COLO668 (cell line): ENCODE measurements at regions not wholly inside any gene's neighbourhood (a gene's known extent, or its start where the extent isn't known, plus 50 kb on each side); places are given as distances from the start of the nearest gene placed in this dataset.

Experiments used
- DNase-seq: peaks from one replicate; lab custom pipeline; 2025; ENCODE audit not compliant: unreplicated experiment; lab: John Stamatoyannopoulos, UW

DNA sequence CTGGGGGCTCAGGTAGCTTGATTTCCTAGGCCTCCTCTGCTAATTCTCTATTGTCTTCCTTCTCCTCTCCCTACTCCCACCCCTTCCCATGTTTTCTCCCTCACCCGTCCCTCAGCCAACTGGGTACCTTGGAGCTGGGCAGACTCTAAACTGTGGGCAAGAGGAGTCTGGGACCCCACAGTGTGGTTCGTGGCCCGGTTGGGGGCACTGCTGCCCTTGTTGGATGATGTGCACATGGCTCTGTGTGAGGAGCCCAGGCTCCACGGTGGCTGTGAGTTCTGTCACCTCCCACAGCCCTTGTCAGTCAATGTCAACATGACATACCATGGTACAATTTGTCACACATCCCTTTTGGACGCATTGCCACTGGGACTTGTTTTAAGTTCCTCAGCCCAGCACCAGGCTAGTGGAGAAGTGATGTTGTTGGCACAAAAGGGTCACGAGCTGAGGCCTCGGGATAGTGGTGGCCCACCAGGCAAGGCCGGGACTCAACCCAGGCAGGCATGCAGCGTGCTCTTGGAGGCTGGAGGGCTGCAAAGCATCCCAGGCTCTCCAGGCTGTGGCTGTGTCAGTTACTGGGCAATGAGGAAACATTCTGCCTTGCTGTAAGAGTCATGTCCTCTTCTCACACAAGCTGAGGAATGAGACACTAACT lies 142.3 kb downstream of the TLE3 start:
- no peak for DNase-seq

DNA sequence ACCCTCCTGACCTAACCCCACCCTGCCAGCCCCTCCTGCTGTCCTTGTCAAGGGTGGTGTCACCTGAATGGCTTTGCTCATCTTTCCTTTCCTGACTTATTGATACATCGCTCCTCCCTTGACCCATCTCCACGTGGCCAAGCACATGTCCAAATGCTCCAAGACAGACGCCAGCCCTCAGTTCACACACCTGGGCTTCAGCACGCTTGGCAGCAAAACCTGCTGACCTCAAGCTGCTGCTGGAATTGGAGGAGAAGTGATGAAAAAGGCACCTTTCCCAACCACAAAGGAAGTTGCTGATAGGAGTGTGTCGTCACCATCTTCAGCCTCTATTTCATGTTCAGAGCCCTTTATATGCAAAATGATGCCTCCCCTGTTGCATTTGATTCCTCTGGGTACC lies 141.3 kb downstream of the TLE3 start:
- no peak for DNase-seq

DNA sequence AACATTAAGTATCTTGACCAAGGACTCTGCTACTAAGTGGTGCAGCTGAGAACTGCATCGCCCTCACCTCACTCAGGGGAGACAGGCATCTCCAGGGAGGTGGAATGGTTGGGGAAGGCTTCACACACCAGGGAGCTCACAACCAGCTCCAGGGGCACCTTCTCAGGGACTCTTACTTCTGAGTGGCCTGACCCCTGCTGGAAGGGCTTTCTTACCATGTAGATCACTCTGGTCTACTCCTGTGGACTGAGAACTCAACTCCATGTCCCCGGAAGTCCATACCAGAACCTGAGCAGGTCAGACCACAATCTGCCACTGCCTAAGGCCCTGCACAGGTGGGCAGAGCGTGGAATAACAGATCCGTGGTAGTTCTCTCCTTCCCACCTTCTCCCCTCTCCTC lies 140.5 kb downstream of the TLE3 start:
- no peak for DNase-seq

DNA sequence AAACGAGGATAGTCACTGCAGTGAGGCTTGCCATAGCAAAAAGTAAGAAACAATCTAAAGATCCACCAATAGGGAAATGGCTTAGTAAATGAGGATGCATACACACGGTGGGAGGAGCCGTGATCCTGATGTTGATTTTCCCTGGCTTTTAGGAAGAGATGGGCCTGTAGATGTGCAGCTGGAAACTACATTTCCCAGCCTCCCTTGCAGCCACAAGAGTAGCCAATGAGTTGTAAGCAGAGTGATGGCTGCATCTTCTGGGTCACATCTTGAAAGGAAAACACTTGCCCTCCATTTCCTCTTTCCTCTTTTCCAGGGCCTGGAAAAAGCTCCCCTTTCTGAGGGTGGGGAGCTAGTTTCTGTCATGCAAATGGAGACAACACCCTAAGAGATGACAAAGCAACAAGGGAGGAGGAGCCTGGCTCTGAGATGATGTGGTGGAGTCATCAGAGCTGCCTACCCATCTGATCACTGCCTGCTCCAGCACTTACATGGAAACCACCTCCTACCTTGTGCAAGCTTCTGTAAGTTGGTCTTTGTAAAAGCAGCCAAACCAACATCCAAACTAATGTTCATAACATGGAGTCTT lies 139.1 kb downstream of the TLE3 start:
- no peak for DNase-seq

DNA sequence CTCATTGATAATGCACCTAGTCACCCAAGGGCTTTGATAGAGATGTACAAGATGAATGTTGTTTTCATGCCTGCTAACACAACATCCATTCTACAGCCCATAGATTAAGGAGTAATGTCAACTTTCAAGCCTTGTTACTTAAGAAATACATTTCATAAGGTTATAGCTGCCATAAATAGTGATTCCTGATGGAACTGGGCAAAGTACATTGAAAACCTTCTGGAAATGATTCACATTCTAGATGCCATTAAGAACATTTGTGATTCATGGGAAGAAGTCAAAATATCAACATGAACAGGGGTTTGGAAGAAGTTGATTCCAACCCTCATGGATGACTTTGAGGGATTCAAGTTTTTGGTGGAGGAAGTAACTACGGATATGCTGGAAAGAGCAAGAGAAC lies 135.2 kb downstream of the TLE3 start:
- DNase-seq, result no peak

DNA sequence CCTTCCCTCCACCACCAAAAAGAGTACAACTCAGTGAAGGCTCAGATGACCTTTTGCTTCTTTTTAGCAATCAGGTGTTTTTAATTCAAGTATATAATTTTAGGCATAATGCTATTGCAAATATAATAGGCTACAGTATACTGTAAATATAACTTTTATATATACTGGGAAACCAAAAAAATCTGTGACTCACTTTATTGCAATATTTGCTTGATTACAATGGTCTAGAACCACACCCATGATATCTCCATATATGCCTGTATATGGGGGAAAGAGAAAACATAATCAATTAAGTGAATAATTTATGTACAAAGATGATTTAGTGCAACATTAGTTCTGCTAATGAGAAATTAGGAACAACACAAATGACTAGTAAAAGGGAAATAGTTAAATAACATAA lies 134.3 kb downstream of the TLE3 start:
- no peak for DNase-seq

DNA sequence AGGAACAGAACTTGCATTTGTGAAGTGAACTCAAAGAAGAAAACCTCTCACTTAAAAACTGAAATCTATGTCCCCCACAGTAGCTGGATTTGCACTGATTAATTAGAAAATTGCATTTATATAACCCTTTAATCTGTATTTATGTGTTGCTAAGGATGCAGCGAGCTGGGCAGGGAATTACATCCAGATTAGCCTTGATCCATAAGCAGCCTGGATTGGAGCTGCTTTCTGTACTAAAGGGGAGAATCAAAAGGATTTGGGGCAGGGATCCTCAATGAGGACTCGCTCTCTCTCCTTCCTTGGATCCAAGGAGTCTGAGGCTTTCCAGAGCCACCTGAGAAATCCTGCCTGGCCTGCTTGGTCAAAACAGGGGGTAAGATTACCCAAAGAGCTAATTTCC lies 125.9 kb downstream of the TLE3 start:
- DNase-seq, result no peak

DNA sequence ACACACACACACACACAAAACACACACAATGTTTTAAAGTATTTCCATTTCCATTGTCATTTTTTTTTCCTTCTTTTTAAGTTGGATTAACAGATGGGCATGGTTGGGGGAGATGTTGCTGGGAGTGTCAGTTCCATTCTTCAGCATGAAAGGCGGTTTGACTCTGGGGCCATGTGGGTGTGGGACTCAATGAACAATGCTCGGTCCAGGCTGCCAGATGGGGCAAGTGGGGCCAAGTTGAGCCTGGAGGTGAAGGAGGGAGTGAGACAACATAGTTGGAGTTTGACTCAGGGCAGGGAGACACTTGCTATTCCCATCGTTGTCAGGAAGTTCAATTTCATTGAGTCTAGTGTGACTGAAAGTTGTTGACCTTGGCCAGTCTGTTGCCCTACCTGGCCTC lies 125.3 kb downstream of the TLE3 start:
- DNase-seq, result no peak

DNA sequence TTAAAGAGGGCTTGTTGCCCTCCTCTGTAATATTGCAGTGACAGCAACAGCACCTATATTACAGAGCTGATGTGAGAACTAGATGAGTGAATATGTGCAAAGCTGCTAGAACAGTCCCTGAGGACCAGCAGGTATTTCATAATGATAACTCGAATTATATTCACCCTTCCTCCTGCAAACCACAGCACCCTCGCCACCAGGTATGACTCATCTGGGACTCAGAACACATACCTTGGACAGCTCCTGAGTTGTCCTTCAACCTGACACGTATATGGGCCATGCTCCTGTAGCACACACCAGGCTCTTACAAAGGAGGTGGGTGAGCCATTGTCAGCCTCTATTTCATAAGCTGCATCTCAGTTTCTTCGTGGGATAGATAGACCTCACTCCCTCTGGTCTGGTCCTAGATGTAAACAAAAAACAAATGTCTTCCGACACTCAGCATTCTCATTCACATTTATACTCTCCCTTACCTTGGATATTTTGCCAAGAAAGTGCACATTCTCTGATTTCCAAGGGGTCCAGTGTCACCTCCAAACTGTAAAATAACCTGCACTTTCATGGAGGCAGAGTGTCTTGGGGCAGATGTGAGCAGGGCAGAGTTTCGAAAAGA lies 124.5 kb downstream of the TLE3 start:
- peak; percentile 11 for DNase-seq

DNA sequence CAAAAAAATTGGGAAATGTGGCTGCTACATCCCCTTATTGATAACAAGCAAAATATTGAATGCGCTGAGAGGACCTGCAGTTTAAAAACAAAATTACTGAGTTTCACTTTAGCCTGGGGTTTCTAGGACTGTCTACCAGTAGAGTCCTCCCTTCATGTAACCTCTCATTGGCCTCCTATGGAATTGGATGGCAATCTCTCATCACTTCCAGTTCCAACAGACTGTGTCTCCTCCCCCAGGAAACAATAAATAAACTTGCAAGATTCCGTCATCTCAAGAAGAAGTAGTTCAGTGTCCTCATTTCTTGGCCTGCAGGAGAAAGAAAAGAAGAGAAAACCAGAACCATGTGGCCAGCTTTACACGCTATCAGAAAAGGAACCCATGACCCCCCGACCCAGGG lies 123.8 kb downstream of the TLE3 start:
- no peak for DNase-seq

DNA sequence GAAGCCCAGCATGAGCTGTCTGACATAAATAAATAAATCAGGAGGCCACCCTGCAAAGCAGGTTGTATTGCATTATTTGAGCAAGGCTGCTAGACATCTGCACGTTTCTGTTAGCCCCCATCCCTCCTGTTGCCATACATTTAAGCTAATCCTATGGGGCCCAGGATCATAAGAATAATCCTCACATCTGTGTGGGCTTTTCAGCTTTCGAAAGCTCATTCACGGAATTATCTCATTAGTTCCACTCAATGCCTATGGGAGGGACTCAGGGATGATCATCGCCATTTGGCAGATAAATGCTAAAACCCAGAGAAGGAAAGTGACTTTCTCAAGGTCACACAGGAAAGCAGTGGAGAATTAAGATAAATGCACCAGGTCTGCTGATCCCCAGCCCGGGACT lies 123.4 kb downstream of the TLE3 start:
- no peak for DNase-seq

DNA sequence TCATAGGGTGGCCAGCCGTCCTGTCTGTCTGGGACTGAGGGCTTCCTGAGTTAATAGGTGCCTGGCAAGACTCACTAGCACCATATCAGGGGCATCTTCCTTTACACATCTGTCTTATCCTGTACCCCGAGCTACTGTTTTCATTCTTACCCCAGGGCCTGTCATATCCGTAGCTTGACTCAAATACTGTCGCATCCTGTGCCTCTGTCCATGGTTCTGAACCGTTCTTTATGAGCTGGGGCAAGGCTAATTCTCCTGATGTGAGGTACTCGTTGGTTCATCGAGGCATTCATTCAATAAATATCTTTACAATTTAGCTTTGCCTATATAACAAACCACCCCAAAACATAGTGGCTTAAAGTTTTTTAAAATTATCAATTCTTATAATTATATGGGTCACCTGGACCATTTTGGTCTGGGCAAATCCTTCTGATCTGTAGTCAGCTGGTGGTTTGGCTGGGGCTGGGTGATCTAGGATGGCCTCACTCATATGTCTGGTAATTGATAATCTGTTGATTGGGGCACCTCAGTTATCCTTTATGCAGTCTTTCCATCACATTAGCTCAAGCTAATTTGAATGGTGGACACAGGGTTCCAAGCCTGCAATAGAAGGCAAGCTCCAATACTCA lies 121.2 kb downstream of the TLE3 start:
- DNase-seq, result no peak

DNA sequence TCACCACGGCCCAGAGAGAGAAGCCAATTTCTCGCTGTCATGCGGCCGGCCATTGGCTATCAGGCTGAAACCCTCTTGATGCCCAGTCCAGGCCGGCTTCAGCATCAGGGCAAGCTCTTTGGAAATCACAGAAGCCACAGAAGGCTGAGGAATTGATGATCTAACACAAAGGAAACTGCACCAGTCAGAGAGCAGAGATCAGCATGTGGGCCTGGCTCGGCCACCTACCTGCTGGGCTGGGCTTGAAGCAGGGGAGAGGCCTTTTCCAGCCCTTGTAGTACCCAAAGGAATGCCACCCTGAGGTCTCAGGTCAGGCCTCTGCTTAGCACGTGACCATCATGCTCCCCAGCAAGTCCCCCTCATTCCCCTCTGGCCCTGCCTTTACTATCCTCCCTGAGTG lies 119.1 kb downstream of the TLE3 start:
- DNase-seq, result no peak

DNA sequence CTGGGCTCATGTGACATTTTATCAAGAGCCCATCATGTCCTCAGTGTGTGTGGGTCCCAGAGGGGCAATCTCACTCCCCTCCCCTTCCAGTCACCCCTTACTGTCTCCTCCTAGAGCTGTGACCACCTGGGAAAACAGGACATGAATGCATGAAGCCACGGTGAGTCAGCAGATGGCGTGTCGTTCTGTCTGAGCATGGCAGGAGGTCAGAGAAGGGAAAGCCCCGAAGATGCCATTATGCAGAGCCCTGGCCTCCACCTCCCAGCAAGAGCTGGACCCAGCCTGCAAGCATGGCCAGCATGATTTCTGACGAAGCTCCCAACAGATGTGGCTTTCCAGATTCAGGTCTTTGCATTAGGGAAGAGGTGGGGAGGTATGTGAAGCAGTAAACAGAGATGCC lies 118.5 kb downstream of the TLE3 start:
- DNase-seq, result peak; percentile 32

DNA sequence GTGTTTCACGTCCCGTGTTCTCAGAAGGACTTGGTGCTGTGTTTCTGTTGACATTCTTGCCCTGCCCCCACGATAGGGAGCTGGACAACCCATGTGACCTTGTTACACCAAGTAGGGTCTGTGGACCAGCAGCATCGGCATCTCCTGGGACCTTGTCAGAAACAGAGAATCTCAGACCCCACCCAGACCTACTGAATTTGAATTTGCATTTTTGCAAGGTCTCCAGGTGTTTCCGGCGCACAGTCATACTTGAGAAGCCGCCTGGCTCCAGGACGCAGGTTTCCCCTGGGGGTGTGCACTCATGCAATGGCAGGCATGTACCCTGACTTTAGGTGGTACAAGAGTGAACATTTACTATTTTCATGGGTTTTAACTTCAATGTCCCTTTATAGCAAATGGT lies 117.9 kb downstream of the TLE3 start:
- no peak for DNase-seq

DNA sequence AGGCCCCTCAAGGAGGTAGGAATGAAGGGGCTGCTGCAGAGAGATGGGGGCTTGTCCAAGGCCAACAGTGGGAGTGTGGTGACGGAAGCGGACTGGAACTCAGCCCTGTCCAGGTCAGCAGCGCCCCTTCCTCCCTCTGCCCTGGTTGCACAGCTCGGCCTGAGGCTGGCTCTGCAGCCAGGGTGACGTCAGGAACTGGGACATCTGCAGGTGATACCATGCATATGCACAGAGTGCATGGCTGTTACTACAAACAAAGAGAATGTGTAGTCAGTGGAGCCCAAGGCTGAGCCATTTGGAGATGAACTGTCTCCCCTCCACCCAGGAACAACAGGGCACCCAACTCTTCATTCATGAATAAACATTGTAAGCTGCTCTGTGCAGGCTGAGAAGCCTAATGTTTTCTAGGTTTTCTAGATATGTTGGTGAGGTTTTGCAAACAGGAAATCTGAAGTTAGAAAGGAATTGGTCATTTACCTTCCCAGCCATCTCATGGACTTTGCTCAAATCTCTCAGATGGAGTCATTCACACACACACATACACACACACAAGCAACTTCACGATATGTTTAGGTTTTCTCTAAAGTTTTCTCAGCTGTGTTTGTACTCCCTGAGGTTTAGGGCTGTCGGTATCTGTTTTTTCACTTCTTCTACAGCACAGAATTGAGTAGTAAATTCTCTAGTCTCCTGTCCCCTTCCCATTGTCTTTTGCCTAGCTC lies 117.2 kb downstream of the TLE3 start:
- no peak for DNase-seq

DNA sequence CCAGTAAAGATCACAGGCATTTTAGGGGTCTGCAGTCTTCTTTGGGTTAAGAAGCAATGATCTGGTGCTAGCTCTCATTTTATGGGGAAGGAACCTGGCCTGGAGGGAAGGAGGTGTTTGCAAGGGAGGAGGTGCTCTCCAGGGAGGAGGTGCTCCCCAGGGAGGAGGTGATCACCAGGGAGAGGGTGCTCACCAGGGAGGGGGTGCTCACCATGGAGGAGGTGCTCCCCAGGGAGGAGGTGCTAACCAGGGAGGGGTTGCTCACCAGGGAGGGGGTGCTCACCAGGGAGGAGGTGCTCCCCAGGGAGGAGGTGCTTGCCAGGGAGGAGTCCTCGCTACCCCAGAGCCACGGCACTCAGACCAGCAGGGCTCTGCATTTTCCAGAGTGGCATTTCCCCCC lies 115.7 kb downstream of the TLE3 start:
- DNase-seq, result no peak

DNA sequence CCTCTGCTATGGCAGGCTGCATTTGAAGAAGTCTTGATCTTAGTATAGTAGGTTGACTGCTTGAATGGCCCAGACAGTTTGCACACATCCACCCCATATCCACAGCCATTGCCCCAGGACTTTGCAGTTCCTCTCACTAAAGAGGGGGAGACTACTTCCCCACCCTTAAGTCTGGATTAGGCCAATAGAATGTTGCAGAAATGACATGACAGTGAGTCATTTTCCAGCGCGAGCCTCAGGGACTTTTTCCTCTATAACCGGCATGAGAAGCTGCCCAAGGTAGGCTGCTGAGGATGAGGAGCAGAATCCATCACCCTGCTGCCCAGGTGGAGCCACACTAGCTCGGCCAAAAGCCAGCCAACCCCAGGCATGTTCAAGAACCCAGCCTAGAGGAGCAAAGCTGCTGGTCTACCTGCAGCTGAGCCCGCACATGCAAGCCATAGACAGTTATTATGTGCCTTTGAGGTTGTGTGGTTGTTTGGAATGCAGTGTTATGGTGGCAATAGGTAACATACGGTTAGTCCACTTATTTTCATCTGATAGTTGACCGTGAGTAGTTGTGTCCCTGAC lies 113.9 kb downstream of the TLE3 start:
- no peak for DNase-seq

DNA sequence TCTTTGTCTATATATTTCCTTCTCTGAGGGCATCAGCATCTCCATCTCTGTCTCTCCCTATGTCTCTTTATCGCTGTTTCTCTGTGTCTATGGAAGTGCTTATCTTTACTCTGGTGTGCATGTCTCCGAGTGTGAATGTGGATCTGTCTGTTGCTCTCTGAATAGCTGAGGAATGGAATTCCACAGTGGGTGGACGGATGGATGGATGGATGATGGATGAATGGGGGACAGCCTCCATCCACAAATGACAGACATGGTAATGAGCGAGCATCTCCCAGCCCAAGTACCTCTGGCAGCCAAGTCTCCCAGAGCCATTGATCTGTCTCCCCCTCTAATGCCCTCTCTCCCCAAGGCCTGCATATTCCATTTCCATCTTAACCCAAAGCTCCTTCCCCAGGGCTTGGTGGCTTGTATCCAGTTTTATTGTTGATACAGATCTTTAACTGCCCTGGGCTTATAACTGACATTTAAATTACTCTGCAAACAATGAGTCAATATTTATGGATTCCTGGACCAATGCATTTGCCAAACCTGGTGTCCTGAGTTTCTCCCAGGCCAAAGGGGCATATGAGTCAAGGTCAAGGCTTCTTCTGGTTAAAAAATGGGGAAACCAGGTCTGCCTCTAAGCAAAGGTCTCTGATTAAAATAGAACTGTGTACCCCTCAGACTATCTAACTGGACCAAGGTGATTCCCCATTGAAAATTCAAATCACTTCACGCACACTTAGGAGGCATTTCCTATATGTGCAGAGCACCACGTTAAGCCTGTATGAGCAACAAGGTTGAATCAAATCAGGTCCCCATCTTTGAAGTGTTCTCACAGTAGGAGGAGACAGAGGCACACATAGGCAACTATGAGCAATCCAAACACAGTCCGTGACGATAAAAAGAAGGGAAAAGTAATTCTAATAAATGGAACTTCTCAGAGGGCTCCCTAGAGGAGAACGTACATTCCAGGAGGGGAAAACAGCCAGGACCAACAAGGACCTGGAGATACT lies 109.9 kb downstream of the TLE3 start:
- DNase-seq, result no peak

DNA sequence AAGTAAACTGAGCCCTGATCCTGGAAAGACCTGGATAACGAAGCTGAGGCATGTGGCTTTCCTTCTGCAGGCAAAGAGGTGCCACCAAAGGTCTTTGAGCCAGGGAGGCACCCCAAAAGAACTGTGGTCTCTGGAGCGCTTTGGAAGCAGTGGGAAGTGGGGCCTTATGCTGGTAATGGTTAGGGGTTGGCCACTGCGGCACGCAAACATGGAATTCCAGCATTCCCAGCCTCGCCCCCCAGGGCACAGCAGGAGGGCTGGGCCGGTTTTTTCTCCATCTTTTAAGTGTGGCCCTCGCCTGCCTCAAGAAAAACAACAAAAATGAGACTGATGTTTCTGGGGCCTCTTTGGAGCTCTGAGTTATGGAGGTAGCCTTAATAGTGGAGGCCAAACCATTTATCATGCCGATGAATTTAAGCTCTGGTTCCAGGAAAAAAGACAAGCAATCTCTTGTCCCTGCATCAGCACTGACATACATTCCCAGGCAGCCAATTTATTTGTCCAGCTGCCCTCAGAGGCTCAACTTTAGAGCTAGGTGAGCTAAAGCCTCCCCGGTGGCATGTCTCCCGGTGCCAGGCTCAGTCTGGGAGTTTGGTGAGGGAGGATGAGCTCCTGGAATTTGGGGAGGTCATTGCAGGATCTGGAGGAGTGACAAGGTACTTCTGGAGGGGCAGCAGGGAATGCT lies 109.0 kb downstream of the TLE3 start:
- DNase-seq, result peak; percentile 10
